Suppressor macrophage treated with lipopolysaccharide for 4 hours (primary cell): ENCODE measurements at regions not wholly inside any gene's neighbourhood (a gene's known extent, or its start where the extent isn't known, plus 50 kb on each side); places are given as distances from the start of the nearest gene placed in this dataset.

ENCODE experiments used
- DNase-seq: peaks from one replicate; pipeline ENCODE4 v3.0.0-alpha.2; 2020

- no peak for DNase-seq
Observed at GRCh38 chr10:106457522-106457921, 707.0 kb downstream of the SORCS1 start.

- no peak for DNase-seq
Observed at GRCh38 chr10:106454233-106454632, 710.3 kb downstream of the SORCS1 start.

- DNase-seq: no peak
Observed at GRCh38 chr10:106450966-106451365, 713.5 kb downstream of the SORCS1 start.

- DNase-seq: no peak
Observed at GRCh38 chr10:106446920-106447319, 717.6 kb downstream of the SORCS1 start.

GRCh38 chr10:106442223-106442622, 722.3 kb downstream of the SORCS1 start:
- DNase-seq: no peak

- DNase-seq: no peak
Observed at GRCh38 chr10:106440767-106441166, 723.7 kb downstream of the SORCS1 start.

- no peak for DNase-seq
Observed at GRCh38 chr10:106440355-106440754, 724.2 kb downstream of the SORCS1 start.

GRCh38 chr10:106439366-106439765, 725.1 kb downstream of the SORCS1 start:
- DNase-seq: no peak

- DNase-seq: no peak
Observed at GRCh38 chr10:106438386-106438785, 726.1 kb downstream of the SORCS1 start.

- no peak for DNase-seq
Observed at GRCh38 chr10:106436123-106436715, 728.3 kb downstream of the SORCS1 start.

GRCh38 chr10:106435081-106435480, 729.4 kb downstream of the SORCS1 start:
- no peak for DNase-seq

GRCh38 chr10:106424981-106425380, 739.5 kb downstream of the SORCS1 start:
- DNase-seq: no peak

- DNase-seq: no peak
Observed at GRCh38 chr10:106424054-106424453, 740.5 kb downstream of the SORCS1 start.

- no peak for DNase-seq
Observed at GRCh38 chr10:106410331-106410730, 754.2 kb downstream of the SORCS1 start.

GRCh38 chr10:106405141-106405540, 759.4 kb downstream of the SORCS1 start:
- no peak for DNase-seq

GRCh38 chr10:106402458-106402857, 762.0 kb downstream of the SORCS1 start:
- DNase-seq: no peak

- DNase-seq: no peak
Observed at GRCh38 chr10:106401967-106402366, 762.5 kb downstream of the SORCS1 start.

- DNase-seq: no peak
Observed at GRCh38 chr10:106401161-106401560, 763.3 kb downstream of the SORCS1 start.

- no peak for DNase-seq
Observed at GRCh38 chr10:106399112-106399511, 765.4 kb downstream of the SORCS1 start.

GRCh38 chr10:106396192-106396591, 768.3 kb downstream of the SORCS1 start:
- no peak for DNase-seq

- no peak for DNase-seq
Observed at GRCh38 chr10:106395041-106395749, 769.3 kb downstream of the SORCS1 start.

GRCh38 chr10:106392778-106393177, 771.7 kb downstream of the SORCS1 start:
- DNase-seq: no peak

GRCh38 chr10:106387063-106387462, 777.4 kb downstream of the SORCS1 start:
- DNase-seq: no peak

GRCh38 chr10:106384496-106384895, 780.0 kb downstream of the SORCS1 start:
- no peak for DNase-seq

GRCh38 chr10:106380706-106381105, 783.8 kb downstream of the SORCS1 start:
- DNase-seq: no peak
